Kidney epithelial cell (primary cell): ENCODE measurements at regions not wholly inside any gene's neighbourhood (a gene's known extent, or its start where the extent isn't known, plus 50 kb on each side); places are given as distances from the start of the nearest gene placed in this dataset.

Source experiments
- DNase-seq: peaks from one replicate; pipeline ENCODE4 v3.0.0-alpha.2; 2010; ENCODE audit warnings: low read depth
- H3K27me3 ChIP-seq: 2 replicates; pipeline ENCODE4 v1.6.0; 2011; ENCODE audit warnings: low read length; ENCODE audit not compliant: control insufficient read depth, insufficient read depth
- H3K36me3 ChIP-seq: 2 replicates; pipeline ENCODE4 v1.5.1; 2011; ENCODE audit warnings: low read length; ENCODE audit not compliant: control insufficient read depth, insufficient read depth
- H3K4me3 ChIP-seq: 2 replicates; pipeline ENCODE4 v1.5.1; 2011; ENCODE audit warnings: low read depth, mild to moderate bottlenecking, control low read depth, low read length
- CTCF ChIP-seq: IDR thresholded peaks from 2 replicates; pipeline ENCODE4 v1.5.1; 2011; ENCODE audit warnings: mild to moderate bottlenecking, moderate library complexity, low read length, control low read depth, inconsistent platforms; ENCODE audit not compliant: insufficient read depth, poor library complexity, severe bottlenecking

DNA sequence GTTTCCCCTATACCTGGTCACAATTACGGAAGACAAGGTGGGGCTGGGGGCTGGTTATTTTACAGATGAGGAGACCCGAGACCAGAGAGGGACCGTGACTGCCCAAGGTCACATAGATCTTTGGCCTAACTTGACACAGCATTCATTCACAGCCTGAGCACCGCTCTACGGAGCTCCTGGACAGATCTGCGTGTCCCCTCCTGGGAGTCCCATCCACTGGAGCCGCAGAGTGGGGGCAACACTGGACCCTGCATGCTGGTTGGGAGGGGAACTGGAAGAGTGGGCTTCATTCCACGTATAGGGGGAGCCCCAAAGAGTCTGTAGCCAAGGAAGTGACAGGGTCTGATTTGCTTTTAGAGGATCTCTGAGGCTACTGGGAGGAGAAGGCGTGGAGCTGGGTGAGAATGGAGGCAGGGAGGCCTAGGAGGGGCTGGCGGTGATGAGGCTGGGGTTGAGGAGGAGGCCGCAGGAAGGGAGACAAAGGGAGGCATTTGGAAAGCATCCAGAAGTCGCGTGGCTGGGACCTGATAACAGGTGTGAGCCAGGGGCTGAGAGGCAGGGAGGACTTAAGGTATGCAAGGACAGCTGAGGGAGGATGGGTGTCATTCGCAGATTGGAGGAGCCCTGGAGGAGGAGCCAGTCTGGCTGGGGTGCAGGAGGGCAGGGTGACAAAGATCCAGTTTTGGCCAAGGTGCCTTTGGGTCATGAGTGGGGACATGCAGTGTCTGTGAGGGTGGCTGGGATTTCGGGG is 64.3 kb upstream of the IER5L start:
- Histone ChIP-seq H3K4me3 (no peak overlapping the region), H3K36me3 (no peaks in the 10 kb centered on the region), H3K27me3 (no peaks in the 10 kb centered on the region)
- no peak for DNase-seq
- no peak for TF ChIP-seq CTCF

- no peak for DNase-seq
- H3K27me3 ChIP-seq, result no peaks in the 10 kb centered on the region
- no peak for TF ChIP-seq CTCF
These were observed 63.7 kb upstream of the IER5L start for GRCh38 chr9:129241725-129242124.

DNA sequence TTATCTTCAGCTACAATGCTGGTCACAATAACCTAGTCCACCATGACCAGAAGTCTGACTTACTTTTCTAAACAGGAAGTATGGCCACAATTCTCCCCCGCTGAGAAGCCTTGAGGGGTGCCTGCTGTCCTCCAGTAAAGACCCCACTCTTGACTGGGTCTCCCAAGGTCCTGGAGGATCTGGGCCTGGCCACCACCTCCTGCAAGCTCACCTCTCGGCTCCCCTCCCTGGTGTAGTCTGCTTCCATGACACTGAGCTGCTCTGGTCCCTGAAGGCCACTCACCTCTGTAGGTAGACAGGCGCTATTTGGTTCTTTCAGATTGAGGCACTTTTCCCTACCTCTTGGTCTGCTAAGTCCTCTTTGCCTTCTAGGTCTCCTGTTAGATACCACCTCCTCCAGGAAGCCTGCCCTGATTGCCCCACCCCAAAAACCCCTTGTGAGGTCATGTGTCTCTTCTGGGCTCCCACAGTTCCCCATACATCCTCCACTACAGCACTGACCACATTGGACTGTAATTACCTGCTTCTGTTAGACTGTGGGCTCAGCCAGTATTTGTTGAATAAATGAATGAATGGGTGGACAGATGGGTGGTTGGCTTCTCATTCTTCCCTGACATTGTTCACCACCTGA is 62.6 kb upstream of the IER5L start:
- no peak for DNase-seq
- no peak for TF ChIP-seq CTCF
- Histone ChIP-seq H3K36me3 (no peaks in the 10 kb centered on the region), H3K4me3 (no peak overlapping the region), H3K27me3 (no peaks in the 10 kb centered on the region)

More at GRCh38 chr9:129241725-129242124, 63.7 kb upstream of the IER5L start:
- Histone ChIP-seq H3K36me3 (no peaks in the 10 kb centered on the region), H3K4me3 (no peak overlapping the region)

- TF ChIP-seq CTCF, result no peak
- no peak for DNase-seq
- no peaks in the 10 kb centered on the region for H3K27me3 ChIP-seq
- H3K36me3 ChIP-seq, result no peaks in the 10 kb centered on the region
- H3K4me3 ChIP-seq, result no peak overlapping the region
These were observed 62.0 kb upstream of the IER5L start for GRCh38 chr9:129239946-129240490.

GRCh38 chr9:129237803-129238202 is 59.7 kb upstream of the IER5L start:
- DNase-seq, result no peak
- Histone ChIP-seq H3K27me3 (no peaks in the 10 kb centered on the region), H3K4me3 (no peak overlapping the region), H3K36me3 (no peaks in the 10 kb centered on the region)
- TF ChIP-seq CTCF, result no peak
